ENCODE measurements at regions not wholly inside any gene's neighbourhood (a gene's known extent, or its start where the extent isn't known, plus 50 kb on each side); places are given as distances from the start of the nearest gene placed in this dataset.

GRCh38 chr10:42519761-42520460, 118.5 kb downstream of the ZNF33B start:
- no peak for TF ChIP-seq CTCF (conservative IDR thresholded peaks at IDR 0.05 in 1 of 2, IDR thresholded peaks at IDR 0.05 in 1 of 2; ENCODE audit: low read depth in 1 of 2, low read length in 2 of 2)
- TF ChIP-seq EZH2 (IDR thresholded peaks at IDR 0.05; ENCODE audit: low read length, missing control alignments) = no peak
- Histone ChIP-seq H4K20me1 (ENCODE audit: control insufficient read depth, extremely low read depth, insufficient read depth, low read length) (no peaks in the 10 kb centered on the region), H3K4me2 (ENCODE audit: extremely low read depth, insufficient read depth, low read length) (no peak overlapping the region)

GRCh38 chr10:42519079-42519478, 119.3 kb downstream of the ZNF33B start:
- Histone ChIP-seq H4K20me1 (ENCODE audit: control insufficient read depth, extremely low read depth, insufficient read depth, low read length) (no peaks in the 10 kb centered on the region), H3K4me2 (ENCODE audit: extremely low read depth, insufficient read depth, low read length) (no peak overlapping the region), H3K27ac (ENCODE audit: insufficient read depth, low read length) (no peak overlapping the region), H2AFZ (ENCODE audit: low read length) (no peak overlapping the region), H3K4me1 (ENCODE audit: control insufficient read depth, extremely low read depth, insufficient read depth, low read length) (no peaks in the 10 kb centered on the region), H3K9me3 (ENCODE audit: control insufficient read depth, insufficient read depth, low read depth, low read length) (no peaks in the 10 kb centered on the region), H3K4me3 (replicated peaks in 1 of 4; ENCODE audit: control extremely low read depth in 1 of 4, insufficient read depth in 1 of 4, low read depth in 3 of 4, low read length in 4 of 4) (no peak overlapping the region), H3K9ac (ENCODE audit: insufficient read depth, low read length) (no peak overlapping the region), H3K27me3 (ENCODE audit: control insufficient read depth, insufficient read depth, low read length) (no peaks in the 10 kb centered on the region), H3K79me2 (ENCODE audit: control insufficient read depth, insufficient read depth, low read length) (no peaks in the 10 kb centered on the region), H3K36me3 (ENCODE audit: control insufficient read depth, insufficient read depth, low read length) (peaks cover 2% of the 10 kb centered on the region)
- no peak for DNase-seq (ENCODE audit: low read depth in 2 of 2)
- no peak for TF ChIP-seq CTCF (conservative IDR thresholded peaks at IDR 0.05 in 1 of 2, IDR thresholded peaks at IDR 0.05 in 1 of 2; ENCODE audit: low read depth in 1 of 2, low read length in 2 of 2)
- no peak for TF ChIP-seq EZH2 (IDR thresholded peaks at IDR 0.05; ENCODE audit: low read length, missing control alignments)

More at GRCh38 chr10:42519761-42520460, 118.5 kb downstream of the ZNF33B start:
- DNase-seq (ENCODE audit: low read depth in 2 of 2) = peak in 1 of 2 donors; percentile 8
- Histone ChIP-seq H2AFZ (ENCODE audit: low read length) (no peak overlapping the region), H3K27me3 (ENCODE audit: control insufficient read depth, insufficient read depth, low read length) (no peaks in the 10 kb centered on the region), H3K9me3 (ENCODE audit: control insufficient read depth, insufficient read depth, low read depth, low read length) (no peaks in the 10 kb centered on the region), H3K9ac (ENCODE audit: insufficient read depth, low read length) (no peak overlapping the region), H3K4me1 (ENCODE audit: control insufficient read depth, extremely low read depth, insufficient read depth, low read length) (no peaks in the 10 kb centered on the region), H3K4me3 (replicated peaks in 1 of 4; ENCODE audit: control extremely low read depth in 1 of 4, insufficient read depth in 1 of 4, low read depth in 3 of 4, low read length in 4 of 4) (no peak overlapping the region), H3K36me3 (ENCODE audit: control insufficient read depth, insufficient read depth, low read length) (peaks cover 2% of the 10 kb centered on the region), H3K79me2 (ENCODE audit: control insufficient read depth, insufficient read depth, low read length) (no peaks in the 10 kb centered on the region), H3K27ac (ENCODE audit: insufficient read depth, low read length) (no peak overlapping the region)

DNA sequence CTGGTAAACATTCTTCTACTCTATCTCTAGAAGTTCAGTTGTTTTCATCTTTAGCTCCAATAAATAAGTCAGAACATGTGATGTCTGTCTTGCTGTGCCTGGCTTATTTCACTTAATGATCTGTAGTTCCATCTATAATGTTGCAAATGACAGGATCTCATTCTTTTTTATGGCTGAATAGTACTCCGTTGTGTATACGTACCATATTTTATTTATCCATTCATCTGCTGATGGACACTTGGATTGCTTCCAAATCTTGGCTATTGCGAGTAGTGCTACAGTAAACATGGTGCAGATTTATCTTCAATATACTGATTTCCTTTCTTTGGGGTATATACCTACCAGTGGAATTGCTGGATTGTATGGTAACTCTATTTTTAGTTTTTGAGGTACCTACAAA, 124.4 kb downstream of the ZNF33B start:
- no peaks in the 10 kb centered on the region for H3K27me3 ChIP-seq (ENCODE audit: control insufficient read depth, insufficient read depth, low read length)
- no peaks in the 10 kb centered on the region for H3K9me3 ChIP-seq (ENCODE audit: control insufficient read depth, insufficient read depth, low read depth, low read length)
- no peak for DNase-seq (ENCODE audit: low read depth in 2 of 2)
- H3K27ac ChIP-seq (ENCODE audit: insufficient read depth, low read length) = no peak overlapping the region
- no peaks in the 10 kb centered on the region for H3K79me2 ChIP-seq (ENCODE audit: control insufficient read depth, insufficient read depth, low read length)
- no peak overlapping the region for H3K4me2 ChIP-seq (ENCODE audit: extremely low read depth, insufficient read depth, low read length)
- TF ChIP-seq EZH2 (IDR thresholded peaks at IDR 0.05; ENCODE audit: low read length, missing control alignments) (no peak), CTCF (conservative IDR thresholded peaks at IDR 0.05 in 1 of 2, IDR thresholded peaks at IDR 0.05 in 1 of 2; ENCODE audit: low read depth in 1 of 2, low read length in 2 of 2) (no peak)
- no peak overlapping the region for H3K9ac ChIP-seq (ENCODE audit: insufficient read depth, low read length)
- H4K20me1 ChIP-seq (ENCODE audit: control insufficient read depth, extremely low read depth, insufficient read depth, low read length) = no peaks in the 10 kb centered on the region
- no peak overlapping the region for H2AFZ ChIP-seq (ENCODE audit: low read length)
- H3K4me1 ChIP-seq (ENCODE audit: control insufficient read depth, extremely low read depth, insufficient read depth, low read length) = no peaks in the 10 kb centered on the region
- no peak overlapping the region for H3K4me3 ChIP-seq (replicated peaks in 1 of 4; ENCODE audit: control extremely low read depth in 1 of 4, insufficient read depth in 1 of 4, low read depth in 3 of 4, low read length in 4 of 4)
- no peaks in the 10 kb centered on the region for H3K36me3 ChIP-seq (ENCODE audit: control insufficient read depth, insufficient read depth, low read length)

All from fibroblast of lung (primary cell).